Hepatocyte (in vitro differentiated cells): ENCODE measurements at regions not wholly inside any gene's neighbourhood (a gene's known extent, or its start where the extent isn't known, plus 50 kb on each side); places are given as distances from the start of the nearest gene placed in this dataset.

Source experiments
- EZH2 ChIP-seq: fragments of 200-600 bp; sonication (generic); IDR thresholded peaks from 2 replicates; pipeline ENCODE4 v1.6.1; 2016; ENCODE audit warnings: antibody characterized with exemption, mild to moderate bottlenecking, borderline replicate concordance
- EZH2phosphoT487 ChIP-seq: fragments of 200-600 bp; sonication (generic); IDR thresholded peaks from one replicate; pipeline ENCODE4 v1.6.1; 2018; ENCODE audit warnings: antibody characterized with exemption, mild to moderate bottlenecking, low read depth, moderate library complexity; ENCODE audit not compliant: unreplicated experiment, severe bottlenecking
- TF ChIP-seq, protein P1 (sequence below): fragments of 200-600 bp; sonication (generic); IDR thresholded peaks from 2 replicates; pipeline ENCODE4 v1.5.1; 2016; ENCODE audit warnings: antibody characterized with exemption, mild to moderate bottlenecking; ENCODE audit not compliant: poor library complexity

DNA sequence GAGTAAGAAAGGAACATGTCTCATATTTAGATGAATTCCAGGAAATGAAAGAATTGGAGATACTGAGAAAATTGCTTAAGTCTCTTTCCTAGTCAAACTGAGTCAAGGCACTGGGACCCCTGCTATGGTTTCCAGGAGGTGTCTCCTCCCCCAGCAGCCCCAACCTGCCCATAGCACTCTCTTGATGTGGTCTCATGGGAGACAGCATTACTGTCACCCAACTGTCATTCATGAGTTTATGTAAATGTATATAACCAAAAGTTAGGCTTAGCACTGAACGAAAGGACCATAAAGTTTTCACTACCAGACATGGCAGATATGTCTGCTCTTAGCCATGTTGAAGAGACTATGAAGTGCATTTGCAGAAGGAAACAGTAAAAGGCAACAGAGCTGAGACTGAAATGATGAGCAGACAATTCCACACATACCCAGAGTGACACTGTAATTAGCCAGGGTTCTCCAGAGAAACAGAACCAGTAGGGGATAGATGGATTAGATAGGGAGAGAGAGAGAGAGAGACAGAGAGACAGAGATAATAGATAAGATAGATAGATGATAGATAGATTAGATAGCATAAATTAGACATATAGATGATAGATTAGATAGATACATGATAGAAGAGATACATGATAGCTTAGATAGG lies 328.1 kb downstream of the BRD1 start:
- TF ChIP-seq, protein P1, sequence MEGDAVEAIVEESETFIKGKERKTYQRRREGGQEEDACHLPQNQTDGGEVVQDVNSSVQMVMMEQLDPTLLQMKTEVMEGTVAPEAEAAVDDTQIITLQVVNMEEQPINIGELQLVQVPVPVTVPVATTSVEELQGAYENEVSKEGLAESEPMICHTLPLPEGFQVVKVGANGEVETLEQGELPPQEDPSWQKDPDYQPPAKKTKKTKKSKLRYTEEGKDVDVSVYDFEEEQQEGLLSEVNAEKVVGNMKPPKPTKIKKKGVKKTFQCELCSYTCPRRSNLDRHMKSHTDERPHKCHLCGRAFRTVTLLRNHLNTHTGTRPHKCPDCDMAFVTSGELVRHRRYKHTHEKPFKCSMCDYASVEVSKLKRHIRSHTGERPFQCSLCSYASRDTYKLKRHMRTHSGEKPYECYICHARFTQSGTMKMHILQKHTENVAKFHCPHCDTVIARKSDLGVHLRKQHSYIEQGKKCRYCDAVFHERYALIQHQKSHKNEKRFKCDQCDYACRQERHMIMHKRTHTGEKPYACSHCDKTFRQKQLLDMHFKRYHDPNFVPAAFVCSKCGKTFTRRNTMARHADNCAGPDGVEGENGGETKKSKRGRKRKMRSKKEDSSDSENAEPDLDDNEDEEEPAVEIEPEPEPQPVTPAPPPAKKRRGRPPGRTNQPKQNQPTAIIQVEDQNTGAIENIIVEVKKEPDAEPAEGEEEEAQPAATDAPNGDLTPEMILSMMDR = no peak
- no peak for TF ChIP-seq EZH2phosphoT487
- TF ChIP-seq EZH2 = no peak
